ENCODE measurements at regions not wholly inside any gene's neighbourhood (a gene's known extent, or its start where the extent isn't known, plus 50 kb on each side); places are given as distances from the start of the nearest gene placed in this dataset.

GRCh38 chr18:51789871-51790270 is 550.1 kb upstream of the DCC start:
- no peak for TF ChIP-seq CTCF (IDR thresholded peaks at IDR 0.05)

GRCh38 chr18:51801514-51801913 is 538.5 kb upstream of the DCC start:
- no peak for TF ChIP-seq CTCF (IDR thresholded peaks at IDR 0.05)

GRCh38 chr18:51802569-51803428 is 537.2 kb upstream of the DCC start:
- TF ChIP-seq CTCF (IDR thresholded peaks at IDR 0.05) = no peak

GRCh38 chr18:51807336-51807735 is 532.7 kb upstream of the DCC start:
- no peak for TF ChIP-seq CTCF (IDR thresholded peaks at IDR 0.05)

- no peak for TF ChIP-seq CTCF (IDR thresholded peaks at IDR 0.05)
These were observed 528.1 kb upstream of the DCC start for GRCh38 chr18:51811883-51812282.

- TF ChIP-seq CTCF (IDR thresholded peaks at IDR 0.05) = no peak
These were observed 526.3 kb upstream of the DCC start for GRCh38 chr18:51813740-51814139.

GRCh38 chr18:51821610-51822009 is 518.4 kb upstream of the DCC start:
- no peak for TF ChIP-seq CTCF (IDR thresholded peaks at IDR 0.05)

Measured in LNCAP (cell line).